Hepatocyte (in vitro differentiated cells): ENCODE measurements at regions not wholly inside any gene's neighbourhood (a gene's known extent, or its start where the extent isn't known, plus 50 kb on each side); places are given as distances from the start of the nearest gene placed in this dataset.

Source experiments
- CTCF ChIP-seq: fragments of 200-600 bp; sonication (generic); IDR thresholded peaks from 2 replicates; pipeline ENCODE4 v1.5.1; 2016; ENCODE audit warnings: antibody characterized with exemption, mild to moderate bottlenecking; ENCODE audit not compliant: poor library complexity
- EZH2 ChIP-seq: fragments of 200-600 bp; sonication (generic); IDR thresholded peaks from 2 replicates; pipeline ENCODE4 v1.6.1; 2016; ENCODE audit warnings: antibody characterized with exemption, mild to moderate bottlenecking, borderline replicate concordance
- EZH2phosphoT487 ChIP-seq: fragments of 200-600 bp; sonication (generic); IDR thresholded peaks from one replicate; pipeline ENCODE4 v1.6.1; 2018; ENCODE audit warnings: antibody characterized with exemption, mild to moderate bottlenecking, low read depth, moderate library complexity; ENCODE audit not compliant: unreplicated experiment, severe bottlenecking

GRCh38 chr6:48560408-48560807 is 449.4 kb upstream of the PTCHD4 start:
- TF ChIP-seq CTCF (no peak), EZH2 (no peak), EZH2phosphoT487 (no peak)
